GM12892 (cell line): ENCODE measurements at regions not wholly inside any gene's neighbourhood (a gene's known extent, or its start where the extent isn't known, plus 50 kb on each side); places are given as distances from the start of the nearest gene placed in this dataset.

Experiments
- POLR2A ChIP-seq: IDR thresholded peaks from 2 replicates; pipeline ENCODE4 v1.6.1; 2011; ENCODE audit warnings: low read depth, low read length, control low read depth
- POLR2AphosphoS5 ChIP-seq: IDR thresholded peaks from 2 replicates; pipeline ENCODE4 v1.6.1; 2011; ENCODE audit warnings: low read depth, low read length, control low read depth
- TAF1 ChIP-seq: IDR thresholded peaks from 2 replicates; pipeline ENCODE4 v1.6.1; 2011; ENCODE audit warnings: low read depth, mild to moderate bottlenecking, control low read depth, low read length, borderline replicate concordance

DNA sequence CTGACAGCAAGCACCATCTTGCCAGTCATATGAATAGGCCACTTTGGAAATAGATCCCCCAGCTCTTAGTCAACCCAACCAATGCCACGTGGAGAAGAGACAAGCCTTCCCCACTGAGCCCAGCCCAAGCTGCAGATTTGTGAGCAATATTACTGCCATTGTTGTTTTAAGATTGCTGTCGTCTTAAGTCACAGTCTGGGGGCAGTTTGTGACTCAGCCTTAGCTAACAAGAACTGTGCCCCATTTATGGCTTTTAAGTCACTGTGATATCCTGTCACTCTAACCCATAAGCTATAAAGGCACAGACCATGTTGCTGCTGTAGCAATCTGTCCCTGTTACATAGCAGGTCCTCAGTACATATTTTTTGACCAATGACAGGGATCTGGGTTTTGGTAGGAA, 464.2 kb downstream of the MED13L start:
- TF ChIP-seq POLR2A (no peak), POLR2AphosphoS5 (no peak), TAF1 (no peak)
